Superior temporal gyrus (tissue), 1 donor: ENCODE measurements at regions not wholly inside any gene's neighbourhood (a gene's known extent, or its start where the extent isn't known, plus 50 kb on each side); places are given as distances from the start of the nearest gene placed in this dataset.

Experiments used
- DNase-seq: peaks from one replicate; pipeline ENCODE4 v3.0.0-alpha.2; 2016; ENCODE audit errors: extremely low spot score

- DNase-seq: no peak
Measured at GRCh38 chr14:26851793-26852192, 254.0 kb upstream of the NOVA1 start.

- DNase-seq: no peak
Measured at GRCh38 chr14:26855077-26855753, 257.4 kb upstream of the NOVA1 start.

- no peak for DNase-seq
Measured at GRCh38 chr14:26856876-26857518, 259.2 kb upstream of the NOVA1 start.

DNA sequence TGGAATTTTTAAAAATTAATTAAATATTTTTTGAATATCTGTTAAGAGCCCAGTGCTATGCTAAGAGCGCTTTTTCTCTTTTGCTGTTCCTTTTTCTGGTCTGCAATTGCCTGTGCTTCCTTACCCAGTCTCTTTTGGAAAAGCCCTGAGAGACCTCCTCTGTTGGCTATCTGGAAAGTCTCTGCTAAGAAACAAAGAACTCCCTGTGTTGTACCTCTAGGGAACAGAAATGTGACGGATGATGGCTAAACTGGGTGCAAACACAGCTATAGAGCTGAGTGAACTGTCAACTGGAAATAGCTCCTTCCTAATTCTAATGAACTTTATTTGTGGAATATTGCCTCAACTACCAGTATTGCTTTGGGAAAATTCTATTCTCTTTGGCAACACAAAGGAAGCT, 261.6 kb upstream of the NOVA1 start:
- DNase-seq: no peak

DNA sequence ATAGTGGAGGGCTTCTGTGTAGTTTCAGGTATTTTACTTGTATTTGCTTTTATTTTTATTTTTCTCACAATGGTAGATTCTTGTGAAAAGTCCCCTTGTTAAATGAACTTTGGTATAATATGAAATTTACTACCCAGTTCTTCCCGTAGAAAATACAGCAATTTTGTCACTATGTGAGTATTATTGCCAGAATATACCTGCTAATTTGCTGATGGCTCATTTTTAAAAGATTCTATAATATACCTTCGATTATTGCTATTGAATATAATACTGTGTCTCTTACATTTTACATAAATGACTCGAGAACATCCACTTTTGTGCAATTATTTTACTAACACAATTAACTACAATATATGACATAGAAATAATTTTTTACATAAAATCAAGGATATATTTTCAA, 262.3 kb upstream of the NOVA1 start:
- DNase-seq: no peak

DNA sequence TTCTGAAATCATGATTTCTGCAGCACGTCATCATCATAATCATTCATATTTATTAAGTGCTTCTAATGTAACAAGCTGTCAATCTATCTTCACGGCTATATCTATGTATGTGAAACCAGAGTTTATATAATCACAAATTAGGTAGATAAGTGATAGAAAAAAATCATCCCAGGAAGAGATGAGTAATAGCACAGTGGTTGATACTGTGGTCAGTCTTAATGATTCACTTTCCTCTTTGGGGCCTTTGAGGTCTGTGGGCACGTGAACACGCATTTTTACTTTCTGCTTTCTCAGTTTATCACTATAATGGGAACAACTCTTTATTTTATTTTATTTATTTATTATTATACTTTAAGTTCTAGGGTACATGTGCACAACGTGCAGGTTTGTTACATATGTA, 265.9 kb upstream of the NOVA1 start:
- DNase-seq: no peak

DNA sequence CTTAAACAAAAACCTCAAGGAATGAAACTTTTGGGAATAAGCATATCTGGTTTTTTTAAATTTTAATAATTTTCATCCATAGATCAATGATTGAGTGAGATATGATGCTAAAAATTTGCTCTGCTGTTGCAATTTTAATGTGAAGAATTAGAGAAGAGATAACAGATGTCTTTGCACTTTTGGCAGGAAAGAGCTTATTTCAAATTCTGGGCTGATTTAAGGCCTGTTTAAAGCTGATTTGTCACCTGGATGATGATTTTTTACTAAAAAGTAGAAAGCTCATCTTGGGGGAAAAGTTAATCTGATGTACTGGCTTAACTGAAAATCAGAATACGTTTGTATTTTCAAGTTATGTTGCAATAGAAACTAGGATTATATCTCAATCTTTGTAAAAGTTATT, 268.9 kb upstream of the NOVA1 start:
- no peak for DNase-seq

- peak; percentile 49 for DNase-seq
Measured at GRCh38 chr14:26867171-26867757, 269.4 kb upstream of the NOVA1 start.

DNA sequence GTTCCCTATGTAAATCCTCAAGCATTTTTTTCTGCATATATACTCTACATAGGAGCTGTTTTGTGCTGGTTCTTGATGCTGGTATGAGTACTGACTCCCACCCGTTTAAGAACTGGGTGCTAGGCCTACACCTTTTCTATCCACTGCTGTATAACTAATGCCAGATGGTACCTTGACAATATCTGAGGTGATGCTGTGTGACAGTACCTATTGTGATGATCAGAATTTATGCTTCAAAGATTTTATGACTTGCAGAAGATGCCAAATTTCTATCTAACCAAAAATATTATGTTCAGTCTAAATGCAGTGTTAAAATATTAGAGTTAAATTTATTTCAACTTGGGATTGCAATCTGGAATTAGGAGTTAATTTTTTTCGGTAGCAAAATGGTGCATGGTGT, 272.3 kb upstream of the NOVA1 start:
- DNase-seq: no peak

- DNase-seq: no peak
Measured at GRCh38 chr14:26870722-26871617, 273.1 kb upstream of the NOVA1 start.

DNA sequence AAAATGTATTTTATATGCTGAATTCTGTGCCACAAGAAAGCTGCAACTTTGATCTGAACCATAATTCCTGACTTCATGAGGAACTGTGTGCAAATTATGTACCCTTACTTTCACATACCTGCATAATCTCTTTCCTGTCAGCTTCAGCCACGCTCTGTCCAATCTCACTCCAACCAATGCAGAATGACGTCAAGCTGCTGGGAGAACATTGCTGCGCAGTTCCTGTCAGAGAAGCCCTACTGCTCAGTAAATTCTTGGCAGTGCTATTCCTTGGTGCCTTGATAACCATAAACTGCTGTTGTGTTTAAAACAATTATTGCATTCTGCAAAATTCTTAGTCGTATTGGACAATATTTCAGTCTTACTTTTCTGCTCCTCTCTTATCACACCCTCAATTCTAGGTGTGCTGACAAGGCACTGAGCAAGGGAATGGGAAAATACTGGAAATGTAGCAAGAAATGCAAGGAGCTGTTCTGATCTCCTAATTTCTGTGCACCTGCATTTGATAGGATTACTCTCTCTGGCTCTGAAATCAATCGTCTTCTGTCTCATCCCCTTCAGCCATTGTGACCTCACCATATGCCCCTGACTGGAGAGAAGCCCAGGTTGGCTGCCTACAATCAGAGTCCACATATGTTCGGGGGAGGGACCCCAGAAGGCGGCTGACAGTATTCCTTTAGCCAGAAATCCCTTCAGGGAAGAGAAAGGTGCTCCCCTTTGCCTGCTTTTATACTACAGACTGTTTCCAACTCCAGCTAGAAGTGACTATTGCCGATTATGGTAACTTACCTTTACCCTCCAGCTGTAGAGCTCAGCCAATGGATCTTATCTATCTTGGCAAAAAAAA, 274.9 kb upstream of the NOVA1 start:
- DNase-seq: peak; percentile 33

DNA sequence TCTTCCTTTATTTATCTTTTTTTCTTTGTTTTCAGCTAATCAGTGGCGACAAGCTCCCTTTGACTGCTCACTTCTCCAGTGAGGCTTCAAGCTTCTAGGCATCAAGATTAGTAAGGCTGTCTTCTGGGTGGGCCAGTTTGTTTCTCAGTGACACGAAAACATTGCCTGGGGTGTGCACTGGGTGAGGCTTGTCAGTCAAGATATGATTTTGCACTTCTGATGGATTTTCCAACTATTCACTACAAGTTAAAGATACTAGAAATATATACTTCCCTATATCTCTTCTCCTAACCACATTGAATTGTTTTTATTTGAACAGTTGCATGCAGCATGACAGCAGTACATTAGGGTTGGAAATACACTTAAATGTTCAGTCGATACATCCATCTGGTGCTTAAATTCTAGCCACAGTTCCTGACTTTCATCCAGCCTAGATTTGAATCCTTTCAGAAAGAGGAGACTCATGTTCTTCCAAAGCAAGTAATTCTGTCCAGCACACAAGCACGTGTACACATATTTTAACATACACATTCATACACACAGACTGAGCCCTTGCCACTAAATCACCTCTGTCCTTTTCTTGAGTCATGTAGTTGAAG, 275.6 kb upstream of the NOVA1 start:
- DNase-seq: no peak

DNA sequence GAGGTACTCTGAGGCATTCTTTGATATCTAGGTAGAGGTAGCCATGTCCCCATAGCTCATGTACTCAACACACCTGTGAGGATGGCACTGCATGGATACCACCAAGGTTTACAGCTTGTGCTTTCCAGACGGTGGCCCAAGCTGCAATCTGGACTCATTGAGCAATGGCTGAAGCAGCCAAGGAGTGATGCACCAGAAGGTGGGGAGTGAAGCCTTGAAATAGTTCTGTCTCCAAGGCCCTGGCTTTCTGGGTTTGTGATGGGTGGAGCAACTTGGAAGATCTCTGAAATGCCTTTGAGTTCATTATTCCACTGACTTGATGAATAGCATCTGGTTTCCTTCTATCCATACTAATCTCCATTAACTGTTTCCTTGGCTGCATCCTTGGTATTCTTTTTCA, 290.0 kb upstream of the NOVA1 start:
- DNase-seq: no peak

GRCh38 chr14:26888592-26888991, 290.8 kb upstream of the NOVA1 start:
- no peak for DNase-seq

DNA sequence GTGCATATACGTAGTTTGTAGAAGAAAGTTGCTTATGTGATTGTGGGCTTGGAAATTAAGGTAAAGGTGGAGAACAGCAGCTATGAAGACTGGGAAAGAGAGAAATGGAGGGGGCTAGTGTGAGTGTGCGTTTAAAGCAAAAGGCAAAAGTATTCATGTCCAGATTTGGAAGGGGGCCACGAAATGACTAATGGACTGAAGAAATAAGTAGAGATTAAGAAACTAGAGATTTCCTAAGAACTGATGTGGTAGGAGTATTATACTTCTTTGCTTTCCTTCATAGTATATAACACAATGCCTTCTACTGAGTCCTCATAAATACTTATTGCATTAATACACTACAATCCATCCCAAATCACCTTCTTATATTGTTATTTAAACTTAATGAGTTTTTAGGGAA, 298.6 kb upstream of the NOVA1 start:
- DNase-seq: no peak

GRCh38 chr14:26897196-26897595, 299.4 kb upstream of the NOVA1 start:
- no peak for DNase-seq

DNA sequence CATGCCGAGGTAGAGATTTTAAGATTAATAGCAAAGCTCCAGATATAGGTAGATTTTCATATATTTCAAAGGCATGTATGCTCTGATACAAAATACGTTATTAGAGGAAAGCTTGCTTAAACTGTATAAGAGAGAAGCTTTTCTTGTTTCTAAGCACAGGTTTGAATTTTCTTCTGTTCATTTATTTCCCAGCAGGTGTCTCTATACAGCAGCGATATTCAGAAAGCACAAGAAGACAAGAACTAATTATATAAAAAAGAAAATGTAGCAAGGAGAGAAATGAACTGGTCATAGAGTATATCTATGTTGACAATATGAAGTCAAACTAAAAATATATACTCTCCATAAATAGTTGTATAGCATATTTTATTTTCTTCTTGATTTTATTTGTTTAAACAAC, 307.4 kb upstream of the NOVA1 start:
- peak; percentile 23 for DNase-seq

GRCh38 chr14:26913786-26914185, 316.0 kb upstream of the NOVA1 start:
- no peak for DNase-seq

DNA sequence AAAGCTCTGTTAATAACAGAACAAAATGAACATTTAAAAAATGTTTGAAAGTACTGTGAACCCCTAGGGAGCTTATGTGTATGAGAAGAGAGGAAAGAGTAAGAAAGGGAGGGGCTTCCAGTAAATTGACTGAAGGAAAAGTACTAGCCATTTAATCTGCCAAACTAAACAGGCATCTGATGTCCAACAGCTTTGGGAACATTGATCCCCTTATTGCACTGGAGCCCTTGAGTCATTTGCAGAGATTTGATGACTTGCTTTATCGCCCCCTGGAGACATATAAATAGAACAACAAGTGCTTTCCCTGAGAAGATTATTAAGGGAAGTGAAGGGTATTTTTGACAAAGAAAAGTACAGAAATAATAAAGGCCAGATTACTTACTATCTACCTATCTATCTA, 319.3 kb upstream of the NOVA1 start:
- DNase-seq: no peak

GRCh38 chr14:26925876-26926584, 328.2 kb upstream of the NOVA1 start:
- peak; percentile 54 for DNase-seq
